Tibial nerve (tissue), 4 donors: ENCODE measurements at regions not wholly inside any gene's neighbourhood (a gene's known extent, or its start where the extent isn't known, plus 50 kb on each side); places are given as distances from the start of the nearest gene placed in this dataset.

Source experiments
- CTCF ChIP-seq, 5 experiments: fragments of 200-600 bp in 3 of 5; fragments of 450-650 bp in 2 of 5; sonication (generic) in 3 of 5; IDR thresholded peaks; one replicate each; pipeline ENCODE4 v1.5.1; 2016 to 2019; ENCODE audit warnings: antibody characterized with exemption in 5 of 5, mild to moderate bottlenecking in 3 of 5, moderate library complexity in 2 of 5
- EP300 ChIP-seq, 2 donors: sonication (generic); formaldehyde crosslinking; IDR thresholded peaks; one replicate each; pipeline ENCODE4 v1.6.1; 2017; ENCODE audit warnings: antibody characterized with exemption in 2 of 2, mild to moderate bottlenecking in 1 of 2
- POLR2A ChIP-seq, 2 donors: fragments of 450-650 bp; IDR thresholded peaks; one replicate each; pipeline ENCODE4 v1.6.1; 2017; ENCODE audit warnings: antibody characterized with exemption in 2 of 2, mild to moderate bottlenecking in 2 of 2, moderate library complexity in 2 of 2

- TF ChIP-seq CTCF (IDR thresholded peaks at IDR 0.05) (no peak), POLR2A (IDR thresholded peaks at IDR 0.05) (no peak), EP300 (IDR thresholded peaks at IDR 0.05) (no peak)
These were observed 196.1 kb downstream of the BMP7 start for GRCh38 chr20:57070296-57070695.
